HCT116 (cell line): ENCODE measurements at regions not wholly inside any gene's neighbourhood (a gene's known extent, or its start where the extent isn't known, plus 50 kb on each side); places are given as distances from the start of the nearest gene placed in this dataset.

Experiments
- ATAC-seq: fragments of 200-7000 bp; cut with Tn5 transposase; 2 replicates; pipeline ENCODE4 v1.9.1; 2020; ENCODE audit warnings: mild to moderate bottlenecking, moderate library complexity
- BruUV-seq: library from RNA; stranded (reverse); fragments of 400-500 nt; replicated peaks from 2 replicates; lab custom pipeline; 2021; lab: Mats Ljungman, UMichigan
- CTCF ChIA-PET: fragments of 300-600 bp; sonication (Branson Sonifier 250); formaldehyde crosslinking; loops from one replicate; lab custom pipeline; 2021; ENCODE audit warnings: antibody characterized with exemption; lab: Charles Lee
- POLR2A ChIA-PET: fragments of 300-600, 350-600 bp; sonication (Branson Sonifier 250); formaldehyde crosslinking; loops from one replicate; lab custom pipeline; 2021; ENCODE audit warnings: antibody characterized with exemption; lab: Charles Lee
- RAD21 ChIA-PET, 2 experiments: fragments of 300-600 bp; sonication (Branson Sonifier 250); formaldehyde crosslinking; loops; one replicate each; lab custom pipeline; 2023; ENCODE audit warnings: low total read pairs in 2 of 2; ENCODE audit not compliant: uncharacterized antibody in 2 of 2, unreplicated experiment in 2 of 2, low non-redundant PET in 1 of 2; lab: Charles Lee
- DNase-seq: peaks from one replicate; pipeline ENCODE4 v3.0.0-alpha.2; 2010; ENCODE audit warnings: low read depth, low spot score
- H2AFZ ChIP-seq: fragments of 200-600 bp; shearing (Covaris generic), sonication (generic); 2 replicates; pipeline ENCODE4 v1.6.1; 2017; ENCODE audit warnings: low read depth, mixed run types, mixed read lengths, antibody characterized with exemption, low read length; ENCODE audit not compliant: poor library complexity, severe bottlenecking
- H3K27ac ChIP-seq: 2 replicates; pipeline ENCODE4 v1.5.1; 2012; ENCODE audit warnings: low read depth, low read length
- H3K27me3 ChIP-seq: fragments of 200-600 bp; sonication (generic); 2 replicates; pipeline ENCODE4 v1.6.1; 2016; ENCODE audit warnings: mixed run types, low read length, mixed read lengths; ENCODE audit not compliant: insufficient read depth
- H3K36me3 ChIP-seq, 2 experiments: fragments of 200-500 bp in 1 of 2; fragments of 200-600 bp in 1 of 2; sonication (Bioruptor generic) in 1 of 2; sonication (generic) in 1 of 2; 2 replicates each; pipeline versions ENCODE4 v1.5.1 to v1.6.1; 2014 to 2016; ENCODE audit warnings: low read length in 2 of 2, inconsistent platforms in 1 of 2, mixed read lengths in 1 of 2, mixed run types in 1 of 2; ENCODE audit not compliant: insufficient read depth in 2 of 2, control insufficient read depth in 1 of 2
- H3K4me1 ChIP-seq, 2 experiments: fragments of 200-600 bp in 1 of 2; sonication (generic) in 1 of 2; 2 replicates each; pipeline versions ENCODE4 v1.5.1 to v1.6.1; 2012 to 2017; ENCODE audit warnings: low read length in 2 of 2, inconsistent platforms in 1 of 2, mild to moderate bottlenecking in 1 of 2, mixed read lengths in 1 of 2, mixed run types in 1 of 2, moderate library complexity in 1 of 2; ENCODE audit not compliant: insufficient read depth in 2 of 2, control insufficient read depth in 1 of 2
- H3K4me2 ChIP-seq: fragments of 200-600 bp; sonication (generic); 2 replicates; pipeline ENCODE4 v1.6.1; 2017; ENCODE audit warnings: mixed run types, low read length, mixed read lengths
- H3K4me3 ChIP-seq, 2 experiments: fragments of 200-600 bp in 1 of 2; sonication (generic) in 1 of 2; replicated peaks in 1 of 2; 2 replicates each; pipeline ENCODE4 v1.5.1; 2011 to 2016; ENCODE audit warnings: low read length in 2 of 2, control low read depth in 1 of 2, low read depth in 1 of 2, mild to moderate bottlenecking in 1 of 2, mixed read lengths in 1 of 2, mixed run types in 1 of 2
- H3K79me2 ChIP-seq: fragments of 200-600 bp; sonication (generic); 2 replicates; pipeline ENCODE4 v1.6.1; 2017; ENCODE audit warnings: mild to moderate bottlenecking, mixed run types, low read length, moderate library complexity, mixed read lengths; ENCODE audit not compliant: insufficient read depth
- H3K9ac ChIP-seq: fragments of 200-600 bp; sonication (generic); 2 replicates; pipeline ENCODE4 v1.6.1; 2016; ENCODE audit warnings: low read length, mixed read lengths
- H3K9me2 ChIP-seq: fragments of 200-600 bp; sonication (generic), shearing (Covaris generic); 2 replicates; pipeline ENCODE4 v1.6.1; 2017; ENCODE audit warnings: mixed run types, mild to moderate bottlenecking, moderate library complexity; ENCODE audit not compliant: insufficient read depth
- H3K9me3 ChIP-seq, 2 experiments: fragments of 200-500 bp in 1 of 2; fragments of 200-600 bp in 1 of 2; sonication (Bioruptor generic) in 1 of 2; sonication (generic) in 1 of 2; 2 replicates each; pipeline ENCODE4 v1.6.1; 2014 to 2017; ENCODE audit warnings: low read length in 2 of 2, mixed read lengths in 2 of 2, inconsistent platforms in 1 of 2, low read depth in 1 of 2, mild to moderate bottlenecking in 1 of 2, mixed run types in 1 of 2, moderate library complexity in 1 of 2; ENCODE audit not compliant: control insufficient read depth in 1 of 2, insufficient read depth in 1 of 2
- H4K20me1 ChIP-seq: fragments of 200-600 bp; sonication (generic), shearing (Covaris generic); 2 replicates; pipeline ENCODE4 v1.6.1; 2017; ENCODE audit warnings: mixed run types, mild to moderate bottlenecking, moderate library complexity; ENCODE audit not compliant: insufficient read depth
- ATF3 ChIP-seq: IDR thresholded peaks from 2 replicates; pipeline ENCODE4 v1.6.1; 2012
- CBX3 ChIP-seq: IDR thresholded peaks from 2 replicates; pipeline ENCODE4 v1.6.1; 2012; ENCODE audit warnings: low read depth
- CEBPB ChIP-seq: IDR thresholded peaks from 2 replicates; pipeline ENCODE4 v1.6.1; 2012; ENCODE audit warnings: low read depth
- CTCF ChIP-seq, 3 experiments: fragments of 200-600 bp in 1 of 3; sonication (generic) in 1 of 3; IDR thresholded peaks in 2 of 3; conservative IDR thresholded peaks in 1 of 3; 2 replicates each; pipeline ENCODE4 v1.5.1; 2012 to 2017; ENCODE audit warnings: low read depth in 2 of 3, low read length in 2 of 3, antibody characterized with exemption in 1 of 3, borderline replicate concordance in 1 of 3, control low read depth in 1 of 3, mild to moderate bottlenecking in 1 of 3, mixed read lengths in 1 of 3, mixed run types in 1 of 3, moderate library complexity in 1 of 3; ENCODE audit not compliant: insufficient read depth in 1 of 3
- ELF1 ChIP-seq: IDR thresholded peaks from 2 replicates; pipeline ENCODE4 v1.6.1; 2012; ENCODE audit warnings: low read depth, borderline replicate concordance
- EZH2phosphoT487 ChIP-seq: fragments of 200-600 bp; IDR thresholded peaks from 2 replicates; pipeline ENCODE4 v1.6.1; 2018; ENCODE audit warnings: antibody characterized with exemption, borderline replicate concordance
- FOSL1 ChIP-seq: IDR thresholded peaks from 2 replicates; pipeline ENCODE4 v1.6.1; 2012; ENCODE audit warnings: low read depth
- JUND ChIP-seq: IDR thresholded peaks from 2 replicates; pipeline ENCODE4 v1.6.1; 2012
- POLR2AphosphoS5 ChIP-seq: IDR thresholded peaks from 2 replicates; pipeline ENCODE4 v1.6.1; 2011; ENCODE audit warnings: mild to moderate bottlenecking, low read depth, low read length, moderate library complexity
- REST ChIP-seq: IDR thresholded peaks from 2 replicates; pipeline ENCODE4 v1.6.1; 2012; ENCODE audit warnings: low read depth
- SP1 ChIP-seq: IDR thresholded peaks from 2 replicates; pipeline ENCODE4 v1.6.1; 2012; ENCODE audit warnings: low read depth
- SRF ChIP-seq: IDR thresholded peaks from 2 replicates; pipeline ENCODE4 v1.6.1; 2012; ENCODE audit warnings: low read depth
- TCF7L2 ChIP-seq: IDR thresholded peaks from 2 replicates; pipeline ENCODE4 v1.7.0; 2011; ENCODE audit warnings: borderline replicate concordance, inconsistent platforms; ENCODE audit not compliant: insufficient read depth, insufficient read length; ENCODE audit errors: extremely low read depth
- YY1 ChIP-seq: IDR thresholded peaks from 2 replicates; pipeline ENCODE4 v1.6.1; 2011; ENCODE audit warnings: low read length, low read depth, moderate library complexity, mild to moderate bottlenecking; ENCODE audit not compliant: insufficient replicate concordance; ENCODE audit errors: extremely low read depth
- ZFX ChIP-seq: fragments of 450-650 bp; IDR thresholded peaks from 2 replicates; pipeline ENCODE4 v1.6.1; 2017
- ZNF274 ChIP-seq: fragments of 200-500 bp; sonication (Bioruptor generic); IDR thresholded peaks from 2 replicates; pipeline ENCODE4 v1.6.1; 2014; ENCODE audit warnings: mild to moderate bottlenecking, low read depth, low read length, inconsistent platforms
- intact Hi-C: fragments of 100-400 bp; cut with micrococcal nuclease; formaldehyde crosslinking; loops from 2 replicates; pipeline ENCODE4 v1.10.0; 2022

GRCh38 chr4:15286041-15286440, 141.8 kb upstream of the C1QTNF7 start:
- ChIA-PET RAD21 (no interaction called here), POLR2A (no interaction called here), CTCF (no interaction called here)
- H4K20me1 ChIP-seq = no peaks in the 10 kb centered on the region
- TF ChIP-seq TCF7L2 (no peak), ATF3 (no peak), CEBPB (no peak), POLR2AphosphoS5 (no peak), YY1 (no peak), JUND (no peak), SP1 (no peak), CTCF (IDR thresholded peaks at IDR 0.05 in 2 of 3, conservative IDR thresholded peaks at IDR 0.05 in 1 of 3; ENCODE audit: borderline replicate concordance in 1 of 3, insufficient read depth in 1 of 3, low read depth in 2 of 3, low read length in 2 of 3) (no peak), CBX3 (no peak), REST (no peak), EZH2phosphoT487 (no peak), FOSL1 (no peak), ZNF274 (no peak), ELF1 (no peak), SRF (no peak), ZFX (no peak)
- no peaks in the 10 kb centered on the region for H3K9me2 ChIP-seq
- H3K36me3 ChIP-seq = no peaks in the 10 kb centered on the region
- H3K9ac ChIP-seq = no peak overlapping the region
- H3K4me2 ChIP-seq = no peak overlapping the region
- no peak overlapping the region for H3K27ac ChIP-seq
- intact Hi-C loops = no loop called here
- no peaks in the 10 kb centered on the region for H3K27me3 ChIP-seq
- H3K4me1 ChIP-seq = no peaks in the 10 kb centered on the region
- no peak overlapping the region for H2AFZ ChIP-seq
- BruUV-seq = no TSS peak
- H3K79me2 ChIP-seq = no peaks in the 10 kb centered on the region
- H3K4me3 ChIP-seq = no peak overlapping the region
- H3K9me3 ChIP-seq = no peaks in the 10 kb centered on the region
- ATAC-seq = no peak
- DNase-seq = no peak
